GM18861 (cell line): ENCODE measurements at regions not wholly inside any gene's neighbourhood (a gene's known extent, or its start where the extent isn't known, plus 50 kb on each side); places are given as distances from the start of the nearest gene placed in this dataset.

Experiments
- ATAC-seq: cut with Tn5 transposase; IDR thresholded peaks from one replicate; pipeline ENCODE4 v1.9.1; 2021; ENCODE audit not compliant: unreplicated experiment

DNA sequence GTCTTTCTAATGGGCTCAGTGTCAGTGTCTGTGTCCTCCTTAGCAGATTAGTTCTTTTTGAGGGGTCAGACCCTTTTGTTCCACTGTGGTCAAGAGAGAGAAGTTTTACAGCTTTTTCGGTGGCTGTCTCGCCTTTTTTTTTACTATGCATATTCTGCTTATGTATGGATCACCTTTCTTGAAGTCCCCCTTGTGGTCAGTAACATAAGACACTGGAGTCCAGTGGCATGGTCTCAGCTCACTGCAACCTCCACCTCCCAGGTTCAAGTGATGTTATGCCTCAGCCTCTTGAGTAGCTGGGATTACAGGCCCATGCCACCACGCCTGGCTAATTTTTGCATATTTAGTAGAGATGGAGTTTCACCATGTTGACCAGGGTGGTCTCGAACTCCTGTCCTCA is 54.0 kb upstream of the PGRMC2 start:
- ATAC-seq, result no peak

DNA sequence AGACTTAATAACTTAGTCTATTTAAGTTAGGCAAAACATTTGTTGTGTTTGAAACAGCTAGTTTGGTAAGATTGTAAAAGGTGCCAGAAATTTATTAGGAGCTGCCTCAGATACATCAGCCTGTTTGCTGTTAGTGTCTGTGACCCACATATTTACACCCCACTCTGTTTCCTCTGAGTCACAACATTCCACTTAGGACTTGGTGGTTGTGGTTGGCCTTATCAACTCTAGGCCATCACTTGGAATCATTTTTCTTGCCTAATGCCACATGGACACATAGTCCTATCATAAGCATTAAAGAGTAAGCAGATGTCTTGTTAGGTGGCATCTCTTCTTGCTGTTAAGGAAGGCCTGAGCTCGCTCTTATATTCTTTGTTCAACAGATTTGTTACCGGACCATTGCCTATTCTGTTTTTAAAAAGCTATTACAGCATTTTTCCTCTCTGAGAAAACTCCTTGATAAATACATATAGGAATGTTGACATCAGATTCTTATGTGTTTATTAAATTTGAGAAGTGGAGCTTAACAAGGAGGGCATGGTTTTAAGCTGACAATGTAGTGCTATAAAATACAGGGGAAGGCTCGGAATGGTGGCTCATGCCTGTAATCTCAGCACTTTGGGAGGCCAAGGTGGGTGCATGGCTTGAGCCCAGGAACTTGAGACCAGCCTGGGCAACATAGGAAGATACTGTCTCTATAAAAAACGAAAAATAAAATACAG is 51.2 kb upstream of the PGRMC2 start:
- ATAC-seq, result no peak

DNA sequence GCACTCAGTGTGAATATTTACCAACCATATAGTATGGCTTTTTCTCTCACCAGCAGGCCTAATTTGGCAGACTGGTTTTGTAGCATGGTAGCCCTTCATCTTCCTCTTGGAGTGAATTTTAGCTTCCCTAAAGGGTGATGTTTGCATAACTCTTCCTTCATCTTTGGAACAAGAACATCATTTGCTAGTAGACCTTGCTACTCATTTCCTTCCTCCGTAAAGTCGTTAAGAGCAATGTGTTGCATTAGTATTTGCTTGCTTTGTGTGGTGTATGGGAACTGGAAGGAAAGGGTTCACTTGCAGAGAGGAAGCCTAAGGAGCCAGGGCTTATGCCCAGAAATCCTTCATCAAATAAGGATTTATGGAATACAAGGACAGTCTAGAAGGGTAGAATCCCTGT is 50.2 kb upstream of the PGRMC2 start:
- no peak for ATAC-seq
